HG03159 (cell line): ENCODE measurements at regions not wholly inside any gene's neighbourhood (a gene's known extent, or its start where the extent isn't known, plus 50 kb on each side); places are given as distances from the start of the nearest gene placed in this dataset.
"Not testable (repeated sequence)": the region's sequence is repeated elsewhere in the genome, so short reads cannot be mapped to it uniquely, and the experiment has no call there.

ENCODE experiments used
- ATAC-seq: cut with Tn5 transposase; IDR thresholded peaks from one replicate; pipeline ENCODE4 v1.9.1; 2021; ENCODE audit warnings: mild to moderate bottlenecking, moderate library complexity; ENCODE audit not compliant: unreplicated experiment

DNA sequence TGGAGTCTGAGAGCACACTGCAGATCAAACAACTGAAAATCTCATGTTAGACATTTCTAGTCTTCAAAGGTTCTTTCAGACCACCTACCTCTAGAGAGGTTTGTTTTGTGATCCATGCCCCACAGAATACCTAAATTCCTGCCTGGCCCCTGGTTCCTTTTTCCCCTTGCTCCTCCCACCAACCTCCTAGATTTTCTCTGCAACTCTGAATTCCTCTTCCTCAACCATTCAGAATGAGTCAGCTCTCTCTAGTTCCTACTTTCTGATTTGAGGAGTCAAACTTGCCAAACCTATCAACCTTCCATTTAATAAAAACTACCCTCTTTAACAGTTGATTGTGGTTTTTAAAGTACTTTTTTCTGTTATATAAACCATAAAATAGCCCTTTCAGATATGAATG, 83.2 kb upstream of the ZNF462 start:
- no peak for ATAC-seq

DNA sequence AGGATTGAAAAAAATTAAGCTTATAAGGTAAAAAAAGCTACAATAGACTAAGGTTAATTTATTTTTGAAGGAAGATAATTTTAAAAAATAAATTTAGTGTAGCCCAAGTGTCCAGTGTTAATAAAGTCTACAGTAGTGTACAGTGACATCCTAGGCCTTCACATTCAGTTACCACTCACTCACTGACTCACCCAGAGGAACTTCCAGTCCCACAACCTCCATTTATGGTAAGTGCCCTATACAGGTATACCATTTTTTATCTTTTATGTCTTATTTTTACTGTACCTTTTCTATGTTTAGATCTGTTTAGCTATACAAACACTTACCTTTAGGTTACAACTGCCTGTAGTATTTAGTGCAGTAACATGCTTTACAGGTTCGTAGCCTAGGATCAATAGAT, 79.8 kb upstream of the ZNF462 start:
- ATAC-seq = no peak

DNA sequence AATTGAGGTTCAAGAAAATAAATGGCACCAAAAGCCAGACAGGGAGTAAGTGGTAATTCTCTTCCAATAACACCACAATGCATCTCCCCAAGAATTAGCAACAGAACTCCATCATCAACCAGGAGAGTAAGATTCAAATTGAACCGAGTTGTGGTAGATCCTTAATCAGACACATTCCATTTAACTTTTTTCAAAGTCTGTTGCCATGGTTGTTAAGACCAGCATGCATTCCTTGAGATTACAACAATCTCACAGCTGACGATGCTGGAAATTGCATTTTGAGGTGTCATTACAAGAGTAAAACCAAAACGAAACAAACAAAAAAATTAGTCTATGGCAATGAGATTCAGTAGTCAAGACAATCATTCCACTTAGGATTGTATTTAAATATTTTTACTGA, 78.9 kb upstream of the ZNF462 start:
- ATAC-seq = no peak

GRCh38 chr9:106785200-106785599, 77.8 kb upstream of the ZNF462 start:
- ATAC-seq = no peak

GRCh38 chr9:106788021-106788420, 74.9 kb upstream of the ZNF462 start:
- ATAC-seq = not testable (repeated sequence)

DNA sequence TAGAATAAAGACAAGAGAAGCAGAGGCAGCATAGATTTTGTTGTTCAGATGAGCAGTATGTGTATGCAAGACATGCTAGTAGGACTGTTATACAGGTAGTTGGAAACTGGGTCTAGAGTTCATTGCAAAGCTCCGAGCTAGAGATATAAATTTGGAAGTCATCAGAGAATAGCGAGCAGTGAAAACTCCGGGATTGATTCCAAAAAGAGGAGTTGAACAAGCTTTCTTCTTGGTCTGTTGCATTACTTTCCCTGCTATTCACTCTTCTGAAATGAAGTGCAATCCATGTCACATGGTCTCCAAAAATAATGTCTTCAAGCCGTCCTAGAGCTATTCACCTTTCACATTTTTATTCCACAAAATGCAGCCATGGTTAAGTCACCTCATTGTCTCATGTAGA, 67.9 kb upstream of the ZNF462 start:
- no peak for ATAC-seq

DNA sequence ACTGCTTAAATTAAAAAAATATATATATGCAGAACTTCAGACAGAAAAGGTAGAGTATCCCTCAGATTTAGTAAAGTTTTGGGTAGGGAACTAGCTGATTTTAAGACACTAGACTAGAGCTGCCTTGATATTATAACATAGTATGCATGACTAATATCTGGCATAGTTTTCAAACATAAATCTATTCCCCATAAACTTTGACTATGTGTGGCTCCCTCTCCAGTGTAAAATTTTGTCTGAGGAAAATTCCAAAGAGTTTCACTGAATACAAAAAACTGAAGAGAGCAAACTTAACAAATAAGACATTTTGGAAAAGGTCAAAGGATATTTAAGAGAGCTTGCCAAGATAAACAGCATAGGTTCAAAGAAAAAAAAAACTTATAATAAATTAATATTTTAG, 66.2 kb upstream of the ZNF462 start:
- ATAC-seq = no peak

GRCh38 chr9:106797299-106797698, 65.7 kb upstream of the ZNF462 start:
- ATAC-seq = no peak

DNA sequence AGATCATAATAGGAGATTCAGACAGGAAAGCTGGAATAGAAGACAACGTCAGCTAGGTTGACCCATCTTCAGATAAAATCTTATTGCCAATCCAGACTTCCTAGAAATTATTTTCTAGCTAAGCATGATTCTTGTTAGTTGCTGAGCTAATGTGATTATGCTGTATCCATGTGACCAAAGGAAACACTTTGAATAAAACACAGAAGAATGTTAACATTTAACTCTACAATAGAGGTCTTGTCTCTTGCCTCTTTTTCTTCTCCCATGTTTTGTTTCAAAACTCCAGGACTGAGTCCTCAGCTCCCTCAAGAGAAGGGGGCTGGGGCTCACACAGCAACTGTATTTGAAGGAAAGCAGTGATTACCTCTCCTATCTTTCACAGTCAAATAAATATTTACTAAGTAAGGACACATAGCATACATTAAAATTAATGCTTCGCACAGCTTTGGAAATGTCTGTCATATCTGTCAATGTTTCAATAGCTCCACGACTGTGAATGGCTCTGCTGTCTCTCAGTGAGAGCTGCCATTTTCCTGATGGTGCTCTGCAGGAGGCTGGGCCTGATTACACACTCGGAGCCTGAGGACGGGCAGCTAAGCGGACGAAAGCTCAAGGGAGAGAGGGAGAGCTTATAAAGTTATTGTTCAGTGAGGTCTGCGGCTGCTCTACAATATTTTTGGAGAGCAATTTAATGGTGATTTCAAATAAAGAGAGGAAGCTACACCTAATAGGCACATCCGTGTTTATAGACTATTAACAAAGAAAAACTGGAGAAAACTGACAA, 64.8 kb upstream of the ZNF462 start:
- no peak for ATAC-seq

DNA sequence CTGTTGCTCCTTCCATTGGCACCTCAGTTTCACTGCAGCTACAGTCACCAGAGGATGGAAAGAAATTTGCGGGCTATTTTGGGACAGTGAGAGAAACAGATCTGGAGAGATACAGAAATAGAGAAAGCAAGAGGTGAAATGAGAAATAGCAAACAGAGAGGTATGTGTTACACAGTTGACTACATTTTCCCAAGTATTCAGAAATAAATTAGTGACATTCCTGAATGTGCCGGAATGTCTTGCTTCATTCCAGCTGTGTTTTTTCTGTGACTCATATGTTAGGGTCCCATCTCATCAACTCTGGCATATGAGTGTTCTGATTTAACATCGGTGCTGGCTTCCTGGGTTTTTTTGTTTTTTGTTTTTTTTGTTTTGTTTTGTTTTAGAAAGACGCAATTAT, 63.8 kb upstream of the ZNF462 start:
- no peak for ATAC-seq

DNA sequence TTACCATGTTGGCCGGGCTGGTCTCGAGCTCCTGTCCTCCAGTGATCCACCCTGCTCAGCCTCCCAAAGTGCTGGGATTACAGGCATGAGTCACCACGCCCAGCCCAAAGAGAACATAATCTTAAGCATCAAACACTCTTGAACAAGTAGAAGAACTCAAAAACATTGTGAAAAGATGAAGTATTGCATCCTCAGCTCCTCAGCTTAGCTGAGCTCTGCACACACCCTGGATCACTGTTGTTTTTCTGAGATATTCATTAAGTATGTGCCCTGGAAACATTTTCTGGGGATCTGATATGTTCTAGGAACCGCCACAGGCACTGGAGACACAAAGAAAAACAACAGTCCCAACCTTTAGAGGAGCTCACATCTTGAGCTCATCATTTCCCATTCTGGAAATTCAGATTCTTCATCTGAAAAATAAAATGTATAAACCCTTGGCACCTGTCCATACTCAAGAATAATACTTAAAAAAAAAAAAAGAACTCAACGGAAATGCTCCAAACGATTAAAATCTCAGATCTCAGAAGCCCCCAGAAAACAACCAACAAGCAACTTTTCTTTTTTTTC, 62.2 kb upstream of the ZNF462 start:
- no peak for ATAC-seq

DNA sequence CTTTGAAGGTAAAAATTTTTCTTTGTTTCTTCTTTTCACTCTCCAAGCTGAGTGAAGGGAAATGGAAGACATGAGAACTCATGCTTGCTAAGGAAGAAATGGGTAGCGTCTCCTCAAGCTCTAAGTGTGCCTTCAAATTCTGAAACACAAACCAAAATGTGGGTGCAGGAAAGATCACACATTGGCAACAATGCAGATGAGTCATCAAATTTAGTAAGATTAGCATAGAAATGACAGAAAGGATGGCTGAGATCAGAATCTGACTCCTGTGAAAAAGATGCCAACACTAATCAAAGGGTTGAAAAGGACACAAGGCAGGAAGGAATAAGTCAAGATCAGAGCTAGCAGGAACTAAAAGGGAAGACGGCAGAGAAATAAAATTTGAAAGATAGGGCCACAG, 61.1 kb upstream of the ZNF462 start:
- no peak for ATAC-seq
